GM23338 (cell line): ENCODE measurements at regions not wholly inside any gene's neighbourhood (a gene's known extent, or its start where the extent isn't known, plus 50 kb on each side); places are given as distances from the start of the nearest gene placed in this dataset.

Source experiments
- ATAC-seq: fragments of 200-7000 bp; cut with Tn5 transposase; 3 replicates; pipeline ENCODE4 v1.9.1; 2020
- DNase-seq: peaks from one replicate; pipeline ENCODE4 v3.0.0-alpha.2; 2015; ENCODE audit warnings: low spot score
- H2AFZ ChIP-seq: fragments of 200-600 bp; sonication (generic); 2 replicates; pipeline ENCODE4 v1.8.0; 2016; ENCODE audit warnings: antibody characterized with exemption, mild to moderate bottlenecking, moderate library complexity
- H3F3A ChIP-seq: fragments of 200-600 bp; sonication (generic); replicated peaks from 2 replicates; pipeline ENCODE4 v1.8.0; 2017; ENCODE audit warnings: antibody characterized with exemption, mixed run types, low read depth
- H3K27ac ChIP-seq: fragments of 200-600 bp; sonication (generic); 2 replicates; pipeline ENCODE4 v1.6.1; 2016; ENCODE audit warnings: low read depth
- H3K27me3 ChIP-seq: fragments of 200-600 bp; sonication (generic); 2 replicates; pipeline ENCODE4 v1.8.0; 2016; ENCODE audit warnings: mild to moderate bottlenecking, mixed run types, moderate library complexity; ENCODE audit not compliant: insufficient read depth
- H3K36me3 ChIP-seq: fragments of 200-600 bp; sonication (generic); 2 replicates; pipeline ENCODE4 v1.8.0; 2016; ENCODE audit warnings: mild to moderate bottlenecking; ENCODE audit not compliant: insufficient read depth
- H3K4me1 ChIP-seq: fragments of 200-600 bp; sonication (generic); 2 replicates; pipeline ENCODE4 v1.8.0; 2016; ENCODE audit warnings: mild to moderate bottlenecking, moderate library complexity; ENCODE audit not compliant: insufficient read depth
- H3K4me2 ChIP-seq: fragments of 200-600 bp; sonication (generic); 2 replicates; pipeline ENCODE4 v1.7.1; 2017; ENCODE audit warnings: mixed run types
- H3K4me3 ChIP-seq: fragments of 200-600 bp; sonication (generic); 2 replicates; pipeline ENCODE4 v1.6.1; 2016; ENCODE audit warnings: mixed run types
- H3K79me2 ChIP-seq: fragments of 200-600 bp; sonication (generic); replicated peaks from 2 replicates; pipeline ENCODE4 v1.8.0; 2017; ENCODE audit warnings: mild to moderate bottlenecking; ENCODE audit not compliant: insufficient read depth
- H3K9me2 ChIP-seq: fragments of 200-600 bp; sonication (generic); 2 replicates; pipeline ENCODE4 v1.8.0; 2017; ENCODE audit not compliant: insufficient read depth
- H4K20me1 ChIP-seq: fragments of 200-600 bp; sonication (generic); replicated peaks from 2 replicates; pipeline ENCODE4 v1.8.0; 2017; ENCODE audit warnings: mild to moderate bottlenecking; ENCODE audit not compliant: insufficient read depth
- H3K27ac Mint-ChIP-seq: 2 replicates; pipeline ENCODE4 v1.8.0; 2020; ENCODE audit warnings: inconsistent platforms, mild to moderate bottlenecking, moderate library complexity, mixed read lengths
- H3K27me3 Mint-ChIP-seq: 3 replicates; pipeline ENCODE4 v1.8.0; 2022; ENCODE audit warnings: low read depth, mild to moderate bottlenecking, moderate library complexity, mixed read lengths, inconsistent platforms; ENCODE audit not compliant: insufficient read depth, poor library complexity
- H3K36me3 Mint-ChIP-seq: 3 replicates; pipeline ENCODE4 v1.8.0; 2021; ENCODE audit warnings: low read depth, mild to moderate bottlenecking, inconsistent platforms, moderate library complexity, mixed read lengths
- H3K4me1 Mint-ChIP-seq: 3 replicates; pipeline ENCODE4 v1.8.0; 2020; ENCODE audit warnings: mild to moderate bottlenecking, inconsistent platforms, mixed read lengths
- H3K4me3 Mint-ChIP-seq: 3 replicates; pipeline ENCODE4 v1.8.0; 2021; ENCODE audit warnings: moderate library complexity, mild to moderate bottlenecking, inconsistent platforms, mixed read lengths
- H3K9me3 Mint-ChIP-seq: 3 replicates; pipeline ENCODE4 v1.8.0; 2020; ENCODE audit warnings: moderate library complexity, mild to moderate bottlenecking, inconsistent platforms, mixed read lengths
- CREB1 ChIP-seq: fragments of 250-450 bp; sonication (Bioruptor Pico); IDR thresholded peaks from 2 replicates; pipeline ENCODE4 v1.5.0; 2020; ENCODE audit warnings: low read depth, mild to moderate bottlenecking, moderate library complexity
- CTCF ChIP-seq, 2 experiments: fragments of 200-600 bp in 1 of 2; sonication (generic) in 1 of 2; conservative IDR thresholded peaks; 2 replicates each; pipeline versions ENCODE4 v1.5.1 to v1.6.1; 2016 to 2017; ENCODE audit warnings: antibody characterized with exemption in 2 of 2, low read depth in 2 of 2, mild to moderate bottlenecking in 2 of 2, moderate library complexity in 1 of 2
- EZH2 ChIP-seq: fragments of 200-600 bp; sonication (generic); IDR thresholded peaks from one replicate; pipeline ENCODE4 v1.8.0; 2017; ENCODE audit warnings: antibody characterized with exemption, mild to moderate bottlenecking, low read depth; ENCODE audit not compliant: unreplicated experiment
- EZH2phosphoT487 ChIP-seq: fragments of 200-600 bp; sonication (generic); IDR thresholded peaks from one replicate; pipeline ENCODE4 v1.8.1; 2018; ENCODE audit warnings: antibody characterized with exemption; ENCODE audit not compliant: unreplicated experiment
- JUNB ChIP-seq: IDR thresholded peaks from one replicate; pipeline ENCODE4 v1.6.1; 2016; ENCODE audit warnings: antibody characterized with exemption; ENCODE audit not compliant: unreplicated experiment
- NANOG ChIP-seq: IDR thresholded peaks from 2 replicates; pipeline ENCODE4 v1.6.1; 2016; ENCODE audit warnings: antibody characterized with exemption, borderline replicate concordance
- POLR2AphosphoS5 ChIP-seq: IDR thresholded peaks from 2 replicates; pipeline ENCODE4 v1.6.1; 2016; ENCODE audit warnings: antibody characterized with exemption, low read depth
- REST ChIP-seq: IDR thresholded peaks from one replicate; pipeline ENCODE4 v1.6.1; 2018; ENCODE audit warnings: antibody characterized with exemption; ENCODE audit not compliant: unreplicated experiment
- STAT1 ChIP-seq: IDR thresholded peaks from one replicate; pipeline ENCODE4 v1.6.1; 2016; ENCODE audit warnings: antibody characterized with exemption; ENCODE audit not compliant: unreplicated experiment
- ZNF114 ChIP-seq: fragments of 250-450 bp; sonication (Bioruptor Pico); IDR thresholded peaks from 2 replicates; pipeline ENCODE4 v1.5.0; 2020; ENCODE audit warnings: mild to moderate bottlenecking, moderate library complexity
- ZNF331 ChIP-seq: fragments of 250-450 bp; sonication (Bioruptor Pico); IDR thresholded peaks from 2 replicates; pipeline ENCODE4 v1.5.0; 2020; ENCODE audit warnings: low read depth, mild to moderate bottlenecking, moderate library complexity
- ZNF462 ChIP-seq: fragments of 250-450 bp; sonication (Bioruptor Pico); IDR thresholded peaks from 2 replicates; pipeline ENCODE4 v1.5.0; 2020; ENCODE audit warnings: mild to moderate bottlenecking, moderate library complexity
- TF ChIP-seq, protein P1 (sequence below): IDR thresholded peaks from 2 replicates; pipeline ENCODE4 v1.6.1; 2016; ENCODE audit warnings: antibody characterized with exemption

DNA sequence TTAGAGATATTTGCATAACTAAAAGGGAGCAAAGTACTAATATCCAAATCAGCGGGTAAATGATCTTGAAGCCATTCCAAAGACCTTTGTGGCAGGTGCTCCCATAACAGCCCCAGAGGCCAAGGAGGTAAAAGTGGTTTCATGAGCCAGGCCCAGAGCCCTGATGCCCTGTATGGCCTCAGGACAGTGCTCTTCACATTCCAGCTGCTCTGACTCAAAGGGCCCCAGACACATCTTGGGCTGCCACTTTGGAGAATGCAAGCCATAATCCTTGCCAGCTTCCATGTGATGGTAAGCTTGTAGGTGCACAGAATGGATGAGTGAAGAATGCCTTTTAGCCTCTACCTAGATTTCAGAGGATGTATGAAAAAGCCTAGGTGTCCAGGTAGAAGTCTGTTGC, 933.4 kb downstream of the SLC16A7 start:
- Histone ChIP-seq H3K79me2 (no peaks in the 10 kb centered on the region), H3K4me2 (no peak overlapping the region), H3K27ac (no peak overlapping the region), H2AFZ (no peak overlapping the region), H3K36me3 (no peaks in the 10 kb centered on the region), H3K4me1 (no peaks in the 10 kb centered on the region), H3K9me2 (no peaks in the 10 kb centered on the region; the same call in 1 of the 2 replicates), H3F3A (no peaks in the 10 kb centered on the region), H4K20me1 (no peaks in the 10 kb centered on the region), H3K27me3 (no peaks in the 10 kb centered on the region), H3K4me3 (no peak overlapping the region)
- DNase-seq (no peak), ATAC-seq (no peak)
- peaks cover 2% of the 10 kb centered on the region for H3K27me3 Mint-ChIP-seq
- TF ChIP-seq CREB1 (CRISPR knock-in tag) (no peak), JUNB (no peak), ZNF114 (CRISPR knock-in tag) (no peak), CTCF (conservative IDR thresholded peaks at IDR 0.05; ENCODE audit: low read depth in 2 of 2) (no peak), POLR2AphosphoS5 (no peak), STAT1 (no peak), ZNF462 (CRISPR knock-in tag) (no peak), ZNF331 (CRISPR knock-in tag) (no peak), NANOG (no peak), EZH2phosphoT487 (no peak), EZH2 (no peak), REST (no peak)
- TF ChIP-seq, protein P1, sequence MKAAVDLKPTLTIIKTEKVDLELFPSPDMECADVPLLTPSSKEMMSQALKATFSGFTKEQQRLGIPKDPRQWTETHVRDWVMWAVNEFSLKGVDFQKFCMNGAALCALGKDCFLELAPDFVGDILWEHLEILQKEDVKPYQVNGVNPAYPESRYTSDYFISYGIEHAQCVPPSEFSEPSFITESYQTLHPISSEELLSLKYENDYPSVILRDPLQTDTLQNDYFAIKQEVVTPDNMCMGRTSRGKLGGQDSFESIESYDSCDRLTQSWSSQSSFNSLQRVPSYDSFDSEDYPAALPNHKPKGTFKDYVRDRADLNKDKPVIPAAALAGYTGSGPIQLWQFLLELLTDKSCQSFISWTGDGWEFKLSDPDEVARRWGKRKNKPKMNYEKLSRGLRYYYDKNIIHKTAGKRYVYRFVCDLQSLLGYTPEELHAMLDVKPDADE = no peak
- no peak overlapping the region for H3K27ac Mint-ChIP-seq
- no peaks in the 10 kb centered on the region for H3K36me3 Mint-ChIP-seq
- peaks cover 7% of the 10 kb centered on the region; the same call in 1 of the 3 replicates for H3K9me3 Mint-ChIP-seq
- H3K4me1 Mint-ChIP-seq = no peaks in the 10 kb centered on the region
- no peak overlapping the region for H3K4me3 Mint-ChIP-seq
